Common myeloid progenitor, CD34-positive (primary cell): ENCODE measurements at regions not wholly inside any gene's neighbourhood (a gene's known extent, or its start where the extent isn't known, plus 50 kb on each side); places are given as distances from the start of the nearest gene placed in this dataset.

Source experiments
- CTCF ChIA-PET: fragments of 350-600 bp; sonication (Branson Sonifier 250); formaldehyde crosslinking; loops from one replicate; lab custom pipeline; 2021; ENCODE audit warnings: antibody characterized with exemption; lab: Charles Lee
- POLR2A ChIA-PET: fragments of 350-600 bp; sonication (Branson Sonifier 250); formaldehyde crosslinking; loops from one replicate; lab custom pipeline; 2021; ENCODE audit warnings: antibody characterized with exemption; lab: Charles Lee
- DNase-seq, 3 donors: peaks; one replicate each; pipeline versions ENCODE4 v3.0.0 to v3.0.0-alpha.2; 2013
- H3K27ac ChIP-seq, 2 experiments: 1 replicate in 1 of 2; 2 replicates in 1 of 2; pipeline ENCODE4 v1.7.0; 2013; ENCODE audit warnings: inconsistent platforms in 2 of 2, low read length in 2 of 2, mild to moderate bottlenecking in 2 of 2, low read depth in 1 of 2, moderate library complexity in 1 of 2; ENCODE audit not compliant: severe bottlenecking in 2 of 2, insufficient read depth in 1 of 2, poor library complexity in 1 of 2
- H3K27me3 ChIP-seq, 5 experiments: replicated peaks in 2 of 5; 1 replicate in 3 of 5; 2 replicates in 2 of 5; pipeline versions ENCODE4 v1.6.1 to v1.7.0; 2013; ENCODE audit warnings: low read length in 4 of 5, mild to moderate bottlenecking in 2 of 5, moderate library complexity in 2 of 5, inconsistent platforms in 1 of 5; ENCODE audit not compliant: insufficient read depth in 5 of 5, control insufficient read depth in 4 of 5
- H3K36me3 ChIP-seq, 4 experiments: 1 replicate in 2 of 4; 2 replicates in 2 of 4; pipeline versions ENCODE4 v1.6.1 to v1.7.0; 2013; ENCODE audit warnings: low read length in 3 of 4, control low read depth in 1 of 4, mild to moderate bottlenecking in 1 of 4; ENCODE audit not compliant: control insufficient read depth in 4 of 4, insufficient read depth in 4 of 4
- H3K4me1 ChIP-seq, 4 experiments: 1 replicate in 3 of 4; 2 replicates in 1 of 4; pipeline versions ENCODE4 v1.6.1 to v1.7.1; 2013; ENCODE audit warnings: low read length in 3 of 4, mild to moderate bottlenecking in 3 of 4, control low read depth in 1 of 4, inconsistent platforms in 1 of 4, moderate library complexity in 1 of 4; ENCODE audit not compliant: control insufficient read depth in 4 of 4, insufficient read depth in 4 of 4; ENCODE audit errors: control extremely low read depth in 1 of 4
- H3K4me3 ChIP-seq, 7 experiments: 1 replicate in 4 of 7; 2 replicates in 3 of 7; pipeline versions ENCODE4 v1.5.1 to v1.7.0; 2013; ENCODE audit warnings: mild to moderate bottlenecking in 7 of 7, low read length in 6 of 7, moderate library complexity in 6 of 7, inconsistent platforms in 2 of 7, low read depth in 2 of 7, control low read depth in 1 of 7; ENCODE audit not compliant: insufficient read depth in 4 of 7, control insufficient read depth in 1 of 7; ENCODE audit errors: extremely low read depth in 1 of 7
- H3K9me3 ChIP-seq, 5 experiments: 1 replicate in 4 of 5; 2 replicates in 1 of 5; pipeline versions ENCODE4 v1.6.1 to v1.7.1; 2013; ENCODE audit warnings: low read length in 4 of 5, mild to moderate bottlenecking in 2 of 5, inconsistent platforms in 1 of 5, low read depth in 1 of 5, moderate library complexity in 1 of 5; ENCODE audit not compliant: control insufficient read depth in 4 of 5, insufficient read depth in 2 of 5; ENCODE audit errors: control extremely low read depth in 1 of 5
- WGBS: methylation state at CpG from one replicate; pipeline ENCODE4 v1.1.5; 2013; ENCODE audit not compliant: insufficient coverage; 5-methylcytosine and 5-hydroxymethylcytosine counted together

- Histone ChIP-seq H3K9me3 (peaks cover 0 to 11% (median 7%) of the 10 kb centered on the region in 5 experiments), H3K27ac (no peak overlapping the region), H3K27me3 (peaks cover 0 to 2% (median 0%) of the 10 kb centered on the region in 5 experiments), H3K4me1 (no peaks in the 10 kb centered on the region), H3K4me3 (no peak overlapping the region), H3K36me3 (no peaks in the 10 kb centered on the region)
- peak in 1 of 3 donors; percentile 1 for DNase-seq
- ChIA-PET CTCF (no interaction called here), POLR2A (no interaction called here)
- 87% methylated on average over 2 of the region's 8 CpGs for WGBS
Measured at GRCh38 chr18:54086046-54086802, 138.2 kb downstream of the MBD2 start.

- Histone ChIP-seq H3K36me3 (no peaks in the 10 kb centered on the region), H3K4me3 (no peak overlapping the region), H3K27ac (no peak overlapping the region), H3K4me1 (no peaks in the 10 kb centered on the region), H3K27me3 (no peaks in the 10 kb centered on the region), H3K9me3 (peaks cover 0 to 9% (median 7%) of the 10 kb centered on the region in 5 experiments)
- no peak for DNase-seq
- ChIA-PET CTCF (no interaction called here), POLR2A (no interaction called here)
- WGBS: no CpG with 5 or more reads among the region's 2 CpGs
Measured at GRCh38 chr18:54080858-54081257, 143.6 kb downstream of the MBD2 start.

GRCh38 chr18:54076166-54076565 is 148.3 kb downstream of the MBD2 start:
- Histone ChIP-seq H3K27me3 (peaks cover 0 to 2% (median 0%) of the 10 kb centered on the region in 5 experiments), H3K4me1 (no peaks in the 10 kb centered on the region), H3K4me3 (no peak overlapping the region), H3K9me3 (no peaks in the 10 kb centered on the region), H3K27ac (no peak overlapping the region), H3K36me3 (no peaks in the 10 kb centered on the region)
- POLR2A ChIA-PET: no interaction called here
- 88% methylated on average over 1 of the region's 1 CpG for WGBS
- CTCF ChIA-PET: no interaction called here
- no peak for DNase-seq

- Histone ChIP-seq H3K4me3 (no peak overlapping the region), H3K27ac (no peak overlapping the region), H3K27me3 (peaks cover 0 to 2% (median 0%) of the 10 kb centered on the region in 5 experiments), H3K4me1 (no peaks in the 10 kb centered on the region), H3K9me3 (no peaks in the 10 kb centered on the region), H3K36me3 (no peaks in the 10 kb centered on the region)
- POLR2A ChIA-PET: no interaction called here
- no peak for DNase-seq
- CTCF ChIA-PET: no interaction called here
- WGBS: 97% methylated on average over 3 of the region's 3 CpGs
Measured at GRCh38 chr18:54075689-54076088, 148.8 kb downstream of the MBD2 start.

- H3K27ac ChIP-seq: no peak overlapping the region
- whole genome bisulfite sequencing: 42% methylated on average over 1 of the region's 1 CpG
- no peaks in the 10 kb centered on the region for H3K9me3 ChIP-seq
- H3K36me3 ChIP-seq: no peaks in the 10 kb centered on the region
- no peaks in the 10 kb centered on the region for H3K4me1 ChIP-seq
- DNase-seq: no peak
- H3K4me3 ChIP-seq: no peak overlapping the region
- ChIA-PET CTCF (no interaction called here), POLR2A (no interaction called here)
- H3K27me3 ChIP-seq: peaks cover 0 to 2% (median 0%) of the 10 kb centered on the region in 5 experiments
Measured at GRCh38 chr18:54069729-54070128, 154.7 kb downstream of the MBD2 start.

GRCh38 chr18:54060343-54061005 is 164.0 kb downstream of the MBD2 start:
- Histone ChIP-seq H3K27ac (no peak overlapping the region), H3K9me3 (no peaks in the 10 kb centered on the region), H3K27me3 (no peaks in the 10 kb centered on the region), H3K4me3 (no peak overlapping the region), H3K4me1 (no peaks in the 10 kb centered on the region), H3K36me3 (no peaks in the 10 kb centered on the region)
- POLR2A ChIA-PET: no interaction called here
- CTCF ChIA-PET: no interaction called here
- no peak for DNase-seq
- 97% methylated on average over 3 of the region's 3 CpGs for WGBS
